ENCODE measurements at regions not wholly inside any gene's neighbourhood (a gene's known extent, or its start where the extent isn't known, plus 50 kb on each side); places are given as distances from the start of the nearest gene placed in this dataset.

DNA sequence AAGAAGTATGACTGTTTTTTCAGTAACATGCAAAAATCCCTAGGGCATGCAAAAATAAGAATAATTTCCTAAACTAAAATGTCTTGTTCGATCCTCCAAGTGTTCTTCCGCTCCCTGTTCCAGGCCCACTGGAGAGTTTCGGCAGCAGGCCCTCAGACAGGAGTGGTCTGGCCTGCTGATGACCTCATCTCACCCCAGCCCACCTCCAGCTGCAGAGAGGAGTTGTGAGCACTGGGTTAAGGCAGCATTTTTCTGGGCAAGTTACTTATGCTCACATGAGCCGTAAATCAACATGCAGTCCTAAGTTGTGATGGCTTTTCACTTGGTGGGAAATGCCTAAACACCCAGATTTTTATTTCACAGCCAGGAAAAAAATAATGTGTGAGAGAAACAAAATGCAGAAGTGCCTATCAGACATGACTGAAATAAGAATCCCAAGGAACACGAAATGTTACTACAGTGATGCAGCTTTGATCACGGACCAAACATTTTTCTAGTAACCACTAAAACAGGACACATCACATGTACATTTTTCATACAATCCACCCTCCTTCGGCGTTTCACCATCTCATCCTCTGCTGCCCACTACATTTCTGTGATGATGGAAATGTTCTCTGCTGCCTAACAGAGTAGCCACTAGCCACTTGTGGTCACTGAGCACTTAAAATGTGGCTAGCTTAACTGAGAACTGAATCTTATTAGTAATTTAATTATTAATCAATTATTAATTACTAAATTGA is 153.3 kb upstream of the TBL1X start:
- TF ChIP-seq EZH2 (IDR thresholded peaks at IDR 0.05; ENCODE audit: borderline replicate concordance, low read depth, low read length, severe bottlenecking): no peak
- TF ChIP-seq, protein P1, sequence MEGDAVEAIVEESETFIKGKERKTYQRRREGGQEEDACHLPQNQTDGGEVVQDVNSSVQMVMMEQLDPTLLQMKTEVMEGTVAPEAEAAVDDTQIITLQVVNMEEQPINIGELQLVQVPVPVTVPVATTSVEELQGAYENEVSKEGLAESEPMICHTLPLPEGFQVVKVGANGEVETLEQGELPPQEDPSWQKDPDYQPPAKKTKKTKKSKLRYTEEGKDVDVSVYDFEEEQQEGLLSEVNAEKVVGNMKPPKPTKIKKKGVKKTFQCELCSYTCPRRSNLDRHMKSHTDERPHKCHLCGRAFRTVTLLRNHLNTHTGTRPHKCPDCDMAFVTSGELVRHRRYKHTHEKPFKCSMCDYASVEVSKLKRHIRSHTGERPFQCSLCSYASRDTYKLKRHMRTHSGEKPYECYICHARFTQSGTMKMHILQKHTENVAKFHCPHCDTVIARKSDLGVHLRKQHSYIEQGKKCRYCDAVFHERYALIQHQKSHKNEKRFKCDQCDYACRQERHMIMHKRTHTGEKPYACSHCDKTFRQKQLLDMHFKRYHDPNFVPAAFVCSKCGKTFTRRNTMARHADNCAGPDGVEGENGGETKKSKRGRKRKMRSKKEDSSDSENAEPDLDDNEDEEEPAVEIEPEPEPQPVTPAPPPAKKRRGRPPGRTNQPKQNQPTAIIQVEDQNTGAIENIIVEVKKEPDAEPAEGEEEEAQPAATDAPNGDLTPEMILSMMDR (IDR thresholded peaks at IDR 0.05; ENCODE audit: borderline replicate concordance, extremely low read depth, low read length, poor library complexity, severe bottlenecking): no peak
- Histone ChIP-seq H3K27ac (ENCODE audit: low read length) (no peak overlapping the region), H3K27me3 (ENCODE audit: insufficient read depth, low read length, poor library complexity) (no peaks in the 10 kb centered on the region), H3K4me2 (ENCODE audit: insufficient read depth, low read length) (no peak overlapping the region), H2AFZ (ENCODE audit: low read depth, low read length) (no peak overlapping the region), H3K9me3 (ENCODE audit: insufficient read depth, low read length, severe bottlenecking) (no peaks in the 10 kb centered on the region), H3K4me3 (ENCODE audit: low read depth in 1 of 2, low read length in 2 of 2) (no peak overlapping the region), H3K9ac (ENCODE audit: low read depth, low read length) (no peak overlapping the region), H3K36me3 (ENCODE audit: insufficient read depth, low read length) (no peaks in the 10 kb centered on the region), H3K4me1 (ENCODE audit: insufficient read depth, low read length) (no peaks in the 10 kb centered on the region), H3K79me2 (ENCODE audit: insufficient read depth, low read length) (no peaks in the 10 kb centered on the region), H4K20me1 (ENCODE audit: insufficient read depth, low read length) (no peaks in the 10 kb centered on the region)
- DNase-seq (no peak), ATAC-seq (ENCODE audit: insufficient read depth, low read depth) (no peak)

DNA sequence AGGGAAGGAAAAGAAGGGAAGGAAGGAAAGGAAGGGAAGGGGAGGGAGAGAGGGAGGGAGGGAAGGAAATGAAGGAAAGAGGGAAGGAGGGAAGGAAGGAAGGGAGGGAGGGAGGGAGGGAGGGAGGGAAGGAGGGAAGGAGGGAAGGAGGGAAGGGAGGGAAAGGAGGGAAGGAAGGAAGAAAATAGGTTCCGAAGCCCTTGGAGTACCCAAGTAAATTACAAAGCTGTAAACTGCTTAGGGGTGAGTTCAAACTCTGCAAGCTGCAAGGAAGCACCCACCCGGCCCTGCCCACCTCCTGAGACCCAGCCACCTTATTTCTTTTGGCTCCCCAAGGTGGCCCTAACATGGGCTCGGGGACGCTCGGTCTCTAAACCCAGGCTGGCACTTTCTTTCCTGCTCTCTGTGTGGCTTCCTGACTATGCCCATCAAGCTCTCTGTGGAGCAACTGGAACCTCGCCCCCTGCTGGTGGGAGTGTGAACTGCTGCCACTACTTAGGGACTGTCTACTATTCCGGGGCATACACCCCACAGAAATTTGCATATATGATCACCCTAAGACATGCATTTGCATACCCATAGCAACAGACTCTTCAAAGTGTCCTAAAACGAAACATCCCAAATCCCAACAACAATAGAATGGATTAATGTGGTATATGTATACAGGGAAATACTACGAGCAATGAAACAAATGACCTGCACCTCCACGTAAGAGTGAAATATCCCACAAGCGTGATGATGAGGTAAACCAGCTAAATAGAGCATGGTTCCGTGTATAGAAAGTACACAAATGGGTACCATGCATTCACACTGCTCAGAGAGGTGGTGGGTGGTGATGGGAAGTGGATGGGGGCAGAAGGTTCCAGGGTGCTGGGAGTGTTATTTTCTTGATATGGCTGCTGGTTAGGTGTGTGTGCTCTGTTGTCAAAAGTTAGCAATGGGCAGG is 151.7 kb upstream of the TBL1X start:
- Histone ChIP-seq H3K79me2 (ENCODE audit: insufficient read depth, low read length) (no peaks in the 10 kb centered on the region), H3K27ac (ENCODE audit: low read length) (no peak overlapping the region), H2AFZ (ENCODE audit: low read depth, low read length) (no peak overlapping the region), H3K4me2 (ENCODE audit: insufficient read depth, low read length) (no peak overlapping the region), H3K4me1 (ENCODE audit: insufficient read depth, low read length) (no peaks in the 10 kb centered on the region), H4K20me1 (ENCODE audit: insufficient read depth, low read length) (no peaks in the 10 kb centered on the region), H3K9ac (ENCODE audit: low read depth, low read length) (no peak overlapping the region), H3K4me3 (ENCODE audit: low read depth in 1 of 2, low read length in 2 of 2) (no peak overlapping the region), H3K36me3 (ENCODE audit: insufficient read depth, low read length) (no peaks in the 10 kb centered on the region), H3K9me3 (ENCODE audit: insufficient read depth, low read length, severe bottlenecking) (no peaks in the 10 kb centered on the region), H3K27me3 (ENCODE audit: insufficient read depth, low read length, poor library complexity) (no peaks in the 10 kb centered on the region)
- DNase-seq (peak; percentile 63), ATAC-seq (ENCODE audit: insufficient read depth, low read depth) (peak; percentile 82)
- TF ChIP-seq, protein P1 (IDR thresholded peaks at IDR 0.05; ENCODE audit: borderline replicate concordance, extremely low read depth, low read length, poor library complexity, severe bottlenecking): peak; percentile 77
- no peak for TF ChIP-seq EZH2 (IDR thresholded peaks at IDR 0.05; ENCODE audit: borderline replicate concordance, low read depth, low read length, severe bottlenecking)

DNA sequence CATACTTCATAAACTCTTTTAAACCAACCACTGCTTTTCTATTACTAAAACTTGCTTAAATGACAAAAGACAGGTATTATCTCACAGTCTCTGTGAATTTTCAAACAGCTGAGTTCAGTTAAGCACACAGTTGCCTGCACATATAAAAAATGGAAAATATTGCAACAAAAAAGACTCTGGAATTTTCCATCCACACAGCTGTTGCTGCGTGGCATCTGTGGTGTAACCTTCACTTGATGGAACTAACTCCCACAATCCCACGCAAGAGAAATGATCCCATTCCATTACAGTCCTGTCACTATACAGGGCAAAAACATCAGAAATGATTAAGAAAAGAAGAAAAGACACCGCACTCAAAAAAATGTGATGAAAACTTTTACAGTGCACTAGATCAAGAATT is 149.8 kb upstream of the TBL1X start:
- H3K27me3 ChIP-seq (ENCODE audit: insufficient read depth, low read length, poor library complexity): no peaks in the 10 kb centered on the region
- no peaks in the 10 kb centered on the region for H3K9me3 ChIP-seq (ENCODE audit: insufficient read depth, low read length, severe bottlenecking)
- no peak overlapping the region for H3K27ac ChIP-seq (ENCODE audit: low read length)
- DNase-seq: no peak
- no peak for ATAC-seq (ENCODE audit: insufficient read depth, low read depth)
- no peaks in the 10 kb centered on the region for H3K79me2 ChIP-seq (ENCODE audit: insufficient read depth, low read length)
- no peak overlapping the region for H2AFZ ChIP-seq (ENCODE audit: low read depth, low read length)
- no peaks in the 10 kb centered on the region for H3K36me3 ChIP-seq (ENCODE audit: insufficient read depth, low read length)
- no peaks in the 10 kb centered on the region for H3K4me1 ChIP-seq (ENCODE audit: insufficient read depth, low read length)
- no peak overlapping the region for H3K4me3 ChIP-seq (ENCODE audit: low read depth in 1 of 2, low read length in 2 of 2)
- H3K4me2 ChIP-seq (ENCODE audit: insufficient read depth, low read length): no peak overlapping the region
- H3K9ac ChIP-seq (ENCODE audit: low read depth, low read length): no peak overlapping the region
- no peaks in the 10 kb centered on the region for H4K20me1 ChIP-seq (ENCODE audit: insufficient read depth, low read length)
- TF ChIP-seq EZH2 (IDR thresholded peaks at IDR 0.05; ENCODE audit: borderline replicate concordance, low read depth, low read length, severe bottlenecking): no peak
- TF ChIP-seq, protein P1 (IDR thresholded peaks at IDR 0.05; ENCODE audit: borderline replicate concordance, extremely low read depth, low read length, poor library complexity, severe bottlenecking): no peak
